H9 (cell line): ENCODE measurements at regions not wholly inside any gene's neighbourhood (a gene's known extent, or its start where the extent isn't known, plus 50 kb on each side); places are given as distances from the start of the nearest gene placed in this dataset.

Source experiments
- DNase-seq: peaks from one replicate; pipeline ENCODE4 v3.0.0-alpha.2; 2017
- H2AFZ ChIP-seq: one replicate; pipeline ENCODE4 v1.6.1; 2013; ENCODE audit warnings: mild to moderate bottlenecking, low read length, control low read depth, moderate library complexity
- H2AK5ac ChIP-seq: 2 replicates; pipeline ENCODE4 v1.6.1; 2013; ENCODE audit warnings: low read length, control low read depth, mixed read lengths; ENCODE audit not compliant: insufficient read length
- H2BK120ac ChIP-seq: one replicate; pipeline ENCODE4 v1.6.1; 2013; ENCODE audit warnings: low read depth, mild to moderate bottlenecking, low read length, control low read depth, inconsistent platforms; ENCODE audit not compliant: poor library complexity, severe bottlenecking
- H2BK12ac ChIP-seq: 2 replicates; pipeline ENCODE4 v1.6.1; 2013; ENCODE audit warnings: low read length, control low read depth, mixed read lengths, low read depth; ENCODE audit not compliant: insufficient read length
- H2BK15ac ChIP-seq: 2 replicates; pipeline ENCODE4 v1.6.1; 2013; ENCODE audit warnings: low read depth, low read length, control low read depth
- H2BK20ac ChIP-seq: one replicate; pipeline ENCODE4 v1.6.1; 2013; ENCODE audit warnings: low read depth, mild to moderate bottlenecking, low read length, control low read depth, inconsistent platforms; ENCODE audit not compliant: poor library complexity, severe bottlenecking
- H2BK5ac ChIP-seq: 2 replicates; pipeline ENCODE4 v1.6.1; 2013; ENCODE audit warnings: low read length, control low read depth, mixed read lengths; ENCODE audit not compliant: insufficient read length
- H3K14ac ChIP-seq: 2 replicates; pipeline ENCODE4 v1.6.1; 2013; ENCODE audit warnings: low read length, control low read depth; ENCODE audit not compliant: insufficient read depth
- H3K18ac ChIP-seq: 2 replicates; pipeline ENCODE4 v1.6.1; 2013; ENCODE audit warnings: low read depth, mild to moderate bottlenecking, mixed read lengths, low read length, control low read depth; ENCODE audit not compliant: insufficient read length
- H3K23ac ChIP-seq: 2 replicates; pipeline ENCODE4 v1.6.1; 2013; ENCODE audit warnings: low read length, control low read depth, mixed read lengths, low read depth; ENCODE audit not compliant: insufficient read length
- H3K23me2 ChIP-seq: 2 replicates; pipeline ENCODE4 v1.6.1; 2013; ENCODE audit warnings: low read depth, mild to moderate bottlenecking, mixed read lengths, low read length, control low read depth; ENCODE audit not compliant: insufficient read length, poor library complexity, severe bottlenecking
- H3K27ac ChIP-seq: 2 replicates; pipeline ENCODE4 v1.5.1; 2013; ENCODE audit warnings: low read length, control low read depth, mixed read lengths, low read depth; ENCODE audit not compliant: insufficient read length
- H3K27me3 ChIP-seq: 2 replicates; pipeline ENCODE4 v1.6.1; 2013; ENCODE audit warnings: low read length, control low read depth, inconsistent platforms; ENCODE audit not compliant: insufficient read depth
- H3K4ac ChIP-seq: 2 replicates; pipeline ENCODE4 v1.6.1; 2013; ENCODE audit warnings: low read depth, mild to moderate bottlenecking, control low read depth, inconsistent platforms, low read length, moderate library complexity
- H3K4me1 ChIP-seq: 2 replicates; pipeline ENCODE4 v1.6.1; 2013; ENCODE audit warnings: low read length, control low read depth, inconsistent platforms; ENCODE audit not compliant: insufficient read depth
- H3K4me2 ChIP-seq: 2 replicates; pipeline ENCODE4 v1.6.1; 2013; ENCODE audit warnings: low read length, control low read depth, mixed read lengths; ENCODE audit not compliant: insufficient read length, insufficient read depth
- H3K56ac ChIP-seq: 2 replicates; pipeline ENCODE4 v1.6.1; 2013; ENCODE audit warnings: low read depth, mild to moderate bottlenecking, mixed read lengths, low read length, control low read depth; ENCODE audit not compliant: insufficient read length
- H3K79me1 ChIP-seq: 2 replicates; pipeline ENCODE4 v1.6.1; 2013; ENCODE audit warnings: low read depth, mild to moderate bottlenecking, moderate library complexity, low read length, control low read depth, inconsistent platforms; ENCODE audit not compliant: insufficient read depth, poor library complexity, severe bottlenecking
- H3K79me2 ChIP-seq: 2 replicates; pipeline ENCODE4 v1.6.1; 2013; ENCODE audit warnings: low read length, control low read depth, inconsistent platforms; ENCODE audit not compliant: insufficient read depth
- H3K9ac ChIP-seq: 2 replicates; pipeline ENCODE4 v1.6.1; 2013; ENCODE audit warnings: low read length, control low read depth, mixed read lengths; ENCODE audit not compliant: insufficient read length; ENCODE audit errors: extremely low read depth
- H3K9me3 ChIP-seq: one replicate; pipeline ENCODE4 v1.6.1; 2013; ENCODE audit warnings: low read depth, low read length, inconsistent platforms; ENCODE audit not compliant: control insufficient read depth
- H3T11ph ChIP-seq: one replicate; pipeline ENCODE4 v1.6.1; 2013; ENCODE audit warnings: mild to moderate bottlenecking, low read length, control low read depth, inconsistent platforms
- H4K20me1 ChIP-seq: one replicate; pipeline ENCODE4 v1.6.1; 2013; ENCODE audit not compliant: control insufficient read depth, insufficient read length, insufficient read depth
- H4K5ac ChIP-seq: 2 replicates; pipeline ENCODE4 v1.6.1; 2013; ENCODE audit warnings: low read depth, mild to moderate bottlenecking, mixed read lengths, low read length, control low read depth; ENCODE audit not compliant: insufficient read length
- H4K8ac ChIP-seq: replicated peaks from 2 replicates; pipeline ENCODE4 v1.6.1; 2013; ENCODE audit warnings: low read length, control low read depth, mixed read lengths, low read depth; ENCODE audit not compliant: insufficient read length
- H4K91ac ChIP-seq: 2 replicates; pipeline ENCODE4 v1.6.1; 2013; ENCODE audit warnings: low read depth, mild to moderate bottlenecking, moderate library complexity, mixed read lengths, low read length, control low read depth; ENCODE audit not compliant: insufficient read length
- H3K27ac Mint-ChIP-seq, 3 experiments: 2 replicates in 2 of 3; 3 replicates in 1 of 3; pipeline ENCODE4 v1.8.0; 2020 to 2021; ENCODE audit warnings: mixed read lengths in 3 of 3, mild to moderate bottlenecking in 1 of 3, moderate library complexity in 1 of 3
- H3K27me3 Mint-ChIP-seq: 2 replicates; pipeline ENCODE4 v1.8.0; 2021; ENCODE audit warnings: low read depth, mild to moderate bottlenecking, moderate library complexity, mixed read lengths
- H3K36me3 Mint-ChIP-seq, 3 experiments: 2 replicates in 2 of 3; 3 replicates in 1 of 3; pipeline ENCODE4 v1.8.0; 2020 to 2021; ENCODE audit warnings: low read depth in 3 of 3, mixed read lengths in 3 of 3; ENCODE audit not compliant: insufficient read depth in 1 of 3
- H3K4me1 Mint-ChIP-seq, 2 experiments: 2 replicates each; pipeline ENCODE4 v1.8.0; 2020; ENCODE audit warnings: mixed read lengths in 2 of 2
- H3K4me3 Mint-ChIP-seq, 2 experiments: 2 replicates in 1 of 2; 3 replicates in 1 of 2; pipeline ENCODE4 v1.8.0; 2020 to 2021; ENCODE audit warnings: mild to moderate bottlenecking in 2 of 2, mixed read lengths in 2 of 2, moderate library complexity in 1 of 2
- H3K9me3 Mint-ChIP-seq, 2 experiments: 2 replicates in 1 of 2; 3 replicates in 1 of 2; pipeline ENCODE4 v1.8.0; 2020; ENCODE audit warnings: mild to moderate bottlenecking in 2 of 2, mixed read lengths in 2 of 2, moderate library complexity in 1 of 2
- CTCF ChIP-seq: fragments of 200-600 bp; sonication (generic); conservative IDR thresholded peaks from 3 replicates; pipeline ENCODE4 v1.8.0; 2021; ENCODE audit warnings: antibody characterized with exemption, mild to moderate bottlenecking
- WGBS: extraction: QIAGEN DNeasy Blood & Tissue Kit; methylation state at CpG from one replicate; pipeline ENCODE4 v1.1.7; 2013; ENCODE audit warnings: missing lambda C conversion rate, low lambda C conversion rate, mixed read lengths; ENCODE audit not compliant: insufficient read length; ENCODE audit errors: extremely low coverage; 5-methylcytosine and 5-hydroxymethylcytosine counted together

DNA sequence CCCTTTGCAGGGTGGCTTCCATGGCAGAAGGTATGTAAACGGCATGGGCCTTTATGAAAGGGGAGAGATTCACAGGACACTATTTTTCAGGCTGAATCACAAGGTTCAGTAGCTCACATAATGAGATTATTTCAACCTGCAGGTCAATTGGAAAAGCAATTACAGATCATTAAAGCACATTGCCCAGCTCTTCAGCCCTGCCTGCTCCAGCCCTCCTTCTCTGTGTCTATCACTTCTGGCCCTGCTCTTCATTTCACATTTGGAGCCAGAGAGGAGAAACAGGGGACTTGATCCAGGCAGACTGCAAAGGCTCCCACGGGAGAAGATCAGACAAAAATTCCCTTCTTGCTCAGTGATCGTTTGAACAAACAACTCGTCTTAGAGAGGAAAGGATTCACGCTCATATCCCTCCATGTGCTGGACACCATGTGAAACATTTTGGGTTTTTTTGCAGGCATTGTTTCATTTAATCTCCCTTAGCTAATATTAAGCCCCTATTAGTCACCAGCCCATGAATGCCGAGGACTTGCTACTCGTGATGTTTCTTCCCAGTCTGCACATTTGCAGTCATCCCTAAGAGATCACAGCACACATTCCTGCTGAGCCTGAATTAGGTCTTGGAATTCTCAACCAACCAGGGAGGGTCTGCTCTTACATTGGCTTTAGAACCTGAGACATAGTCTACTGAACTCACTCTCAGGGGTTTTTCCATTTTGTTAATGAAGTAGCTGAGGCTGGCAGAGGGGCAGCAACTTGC lies 443.9 kb upstream of the CCL2 start:
- Histone ChIP-seq H4K91ac (no peak overlapping the region), H4K5ac (no peak overlapping the region)
- TF ChIP-seq CTCF, result no peak

More for the DNA sequence above, 443.9 kb upstream of the CCL2 start:
- Histone ChIP-seq H3K79me2 (no peaks in the 10 kb centered on the region), H3K9me3 (no peaks in the 10 kb centered on the region), H3K56ac (no peak overlapping the region), H2AFZ (no peak overlapping the region), H4K8ac (no peak overlapping the region), H2BK120ac (no peak overlapping the region), H3K27ac (no peak overlapping the region), H3T11ph (no peak overlapping the region), H3K14ac (no peak overlapping the region), H2BK12ac (no peak overlapping the region), H3K79me1 (no peaks in the 10 kb centered on the region), H2BK20ac (no peak overlapping the region), H3K27me3 (no peaks in the 10 kb centered on the region), H3K23ac (no peak overlapping the region), H3K4me1 (peaks cover 3% of the 10 kb centered on the region; the same call in 1 of the 2 replicates), H3K23me2 (no peaks in the 10 kb centered on the region), H3K9ac (no peak overlapping the region), H3K18ac (no peak overlapping the region), H3K4ac (no peak overlapping the region), H4K20me1 (no peaks in the 10 kb centered on the region), H2BK5ac (no peak overlapping the region), H3K4me2 (no peak overlapping the region), H2BK15ac (no peak overlapping the region), H2AK5ac (no peak overlapping the region)
- H3K4me3 Mint-ChIP-seq, result no peak overlapping the region
- no peaks in the 10 kb centered on the region; a peak in 2 of 5 replicates for H3K9me3 Mint-ChIP-seq
- no peaks in the 10 kb centered on the region; a peak in 1 of 7 replicates for H3K36me3 Mint-ChIP-seq
- no peak for DNase-seq
- no peak overlapping the region; a peak in 1 of 7 replicates for H3K27ac Mint-ChIP-seq
- WGBS, result no CpG with 5 or more reads among the region's 7 CpGs
- no peaks in the 10 kb centered on the region; the same call in 1 of the 2 replicates for H3K27me3 Mint-ChIP-seq
- H3K4me1 Mint-ChIP-seq, result peaks cover 30 to 34% of the 10 kb centered on the region in 2 experiments
